WTC11 (cell line): ENCODE measurements at regions not wholly inside any gene's neighbourhood (a gene's known extent, or its start where the extent isn't known, plus 50 kb on each side); places are given as distances from the start of the nearest gene placed in this dataset.

ENCODE experiments used
- ATAC-seq: fragments of 200-7000 bp; cut with Tn5 transposase; 2 replicates; pipeline ENCODE4 v1.10.0; 2021; ENCODE audit warnings: mild to moderate bottlenecking, moderate library complexity
- CTCF ChIA-PET: fragments of 300-600 bp; sonication (Branson Sonifier 250); formaldehyde crosslinking; loops from one replicate; lab custom pipeline; 2021; ENCODE audit warnings: antibody characterized with exemption; lab: Charles Lee
- POLR2A ChIA-PET: fragments of 350-600 bp; sonication (Branson Sonifier 250); formaldehyde crosslinking; loops from one replicate; lab custom pipeline; 2021; ENCODE audit warnings: antibody characterized with exemption; lab: Charles Lee
- DNase-seq: peaks from one replicate; pipeline ENCODE4 v3.0.0; 2021; ENCODE audit warnings: low spot score
- H3K27ac Mint-ChIP-seq: 2 replicates; pipeline ENCODE4 v1.8.0; 2021; ENCODE audit warnings: mixed read lengths
- H3K27me3 Mint-ChIP-seq: 2 replicates; pipeline ENCODE4 v1.8.0; 2021; ENCODE audit warnings: low read depth, mild to moderate bottlenecking, moderate library complexity, mixed read lengths
- H3K36me3 Mint-ChIP-seq: 2 replicates; pipeline ENCODE4 v1.8.0; 2021; ENCODE audit warnings: mixed read lengths
- H3K4me1 Mint-ChIP-seq: 2 replicates; pipeline ENCODE4 v1.8.0; 2022; ENCODE audit warnings: mixed read lengths
- H3K4me3 Mint-ChIP-seq: 2 replicates; pipeline ENCODE4 v1.8.0; 2021; ENCODE audit warnings: mild to moderate bottlenecking, moderate library complexity, mixed read lengths
- H3K9me3 Mint-ChIP-seq: 2 replicates; pipeline ENCODE4 v1.8.0; 2021; ENCODE audit warnings: mixed read lengths
- ETV6 ChIP-seq: sonication (generic); formaldehyde crosslinking; IDR thresholded peaks from 2 replicates; pipeline ENCODE4 v1.8.1; 2022; ENCODE audit warnings: mild to moderate bottlenecking, missing genetic modification reagents
- FOXP1 ChIP-seq: sonication (generic); formaldehyde crosslinking; IDR thresholded peaks from 2 replicates; pipeline ENCODE4 v1.8.0; 2022; ENCODE audit warnings: missing genetic modification reagents, mild to moderate bottlenecking, moderate library complexity, borderline replicate concordance
- GABPB1 ChIP-seq: sonication (generic); formaldehyde crosslinking; IDR thresholded peaks from 2 replicates; pipeline ENCODE4 v1.8.1; 2023; ENCODE audit warnings: mild to moderate bottlenecking, missing genetic modification reagents
- KAT7 ChIP-seq: sonication (generic); formaldehyde crosslinking; IDR thresholded peaks from 2 replicates; pipeline ENCODE4 v1.8.1; 2023; ENCODE audit warnings: missing genetic modification reagents, mild to moderate bottlenecking, borderline replicate concordance
- NR2C2 ChIP-seq: sonication (generic); formaldehyde crosslinking; IDR thresholded peaks from 2 replicates; pipeline ENCODE4 v1.8.0; 2022; ENCODE audit warnings: mild to moderate bottlenecking, missing genetic modification reagents
- TCF7 ChIP-seq: sonication (generic); formaldehyde crosslinking; IDR thresholded peaks from 2 replicates; pipeline ENCODE4 v1.8.0; 2022; ENCODE audit warnings: mild to moderate bottlenecking, low read depth, missing genetic modification reagents, moderate library complexity
- ZNF219 ChIP-seq: sonication (generic); formaldehyde crosslinking; IDR thresholded peaks from 2 replicates; pipeline ENCODE4 v1.8.0; 2023; ENCODE audit warnings: missing genetic modification reagents, mild to moderate bottlenecking, borderline replicate concordance
- ZNF263 ChIP-seq: sonication (generic); formaldehyde crosslinking; IDR thresholded peaks from 2 replicates; pipeline ENCODE4 v1.8.1; 2022; ENCODE audit warnings: low read depth, mild to moderate bottlenecking, moderate library complexity, missing genetic modification reagents
- ZNF396 ChIP-seq: fragments of 250-450 bp; sonication (Bioruptor Pico); IDR thresholded peaks from 2 replicates; pipeline ENCODE4 v1.8.0; 2021; ENCODE audit warnings: mild to moderate bottlenecking, moderate library complexity, borderline replicate concordance
- TF ChIP-seq, protein P1 (sequence below): sonication (generic); formaldehyde crosslinking; IDR thresholded peaks from 2 replicates; pipeline ENCODE4 v1.8.1; 2023; ENCODE audit warnings: mild to moderate bottlenecking, missing genetic modification reagents
- TF ChIP-seq, protein P2 (sequence below): sonication (generic); formaldehyde crosslinking; IDR thresholded peaks from 2 replicates; pipeline ENCODE4 v1.8.0; 2022; ENCODE audit warnings: mild to moderate bottlenecking, missing genetic modification reagents
- TF ChIP-seq, protein P3 (sequence below): sonication (generic); formaldehyde crosslinking; IDR thresholded peaks from 2 replicates; pipeline ENCODE4 v1.8.0; 2022; ENCODE audit warnings: mild to moderate bottlenecking, missing genetic modification reagents
- TF ChIP-seq, protein P4 (sequence below): sonication (generic); formaldehyde crosslinking; IDR thresholded peaks from 2 replicates; pipeline ENCODE4 v1.8.1; 2023; ENCODE audit warnings: mild to moderate bottlenecking, missing genetic modification reagents, borderline replicate concordance
- TF ChIP-seq, protein P5 (sequence below): sonication (generic); formaldehyde crosslinking; IDR thresholded peaks from 2 replicates; pipeline ENCODE4 v1.8.1; 2023; ENCODE audit warnings: mild to moderate bottlenecking, missing genetic modification reagents, moderate library complexity
- TF ChIP-seq, protein P6 (sequence below): fragments of 250-450 bp; sonication (Bioruptor Pico); IDR thresholded peaks from 2 replicates; pipeline ENCODE4 v1.9.0; 2021; ENCODE audit warnings: mild to moderate bottlenecking, borderline replicate concordance
- TF ChIP-seq, protein P7 (sequence below): fragments of 250-450 bp; sonication (Bioruptor Pico); IDR thresholded peaks from 2 replicates; pipeline ENCODE4 v1.9.0; 2021; ENCODE audit warnings: mild to moderate bottlenecking
- TF ChIP-seq, protein P8 (sequence below): fragments of 250-450 bp; sonication (Bioruptor Pico); IDR thresholded peaks from 2 replicates; pipeline ENCODE4 v1.9.0; 2021; ENCODE audit warnings: moderate library complexity, mild to moderate bottlenecking, inconsistent platforms, borderline replicate concordance
- TF ChIP-seq, protein P9 (sequence below): sonication (generic); formaldehyde crosslinking; IDR thresholded peaks from 2 replicates; pipeline ENCODE4 v1.8.1; 2023; ENCODE audit warnings: mild to moderate bottlenecking, moderate library complexity, missing genetic modification reagents

DNA sequence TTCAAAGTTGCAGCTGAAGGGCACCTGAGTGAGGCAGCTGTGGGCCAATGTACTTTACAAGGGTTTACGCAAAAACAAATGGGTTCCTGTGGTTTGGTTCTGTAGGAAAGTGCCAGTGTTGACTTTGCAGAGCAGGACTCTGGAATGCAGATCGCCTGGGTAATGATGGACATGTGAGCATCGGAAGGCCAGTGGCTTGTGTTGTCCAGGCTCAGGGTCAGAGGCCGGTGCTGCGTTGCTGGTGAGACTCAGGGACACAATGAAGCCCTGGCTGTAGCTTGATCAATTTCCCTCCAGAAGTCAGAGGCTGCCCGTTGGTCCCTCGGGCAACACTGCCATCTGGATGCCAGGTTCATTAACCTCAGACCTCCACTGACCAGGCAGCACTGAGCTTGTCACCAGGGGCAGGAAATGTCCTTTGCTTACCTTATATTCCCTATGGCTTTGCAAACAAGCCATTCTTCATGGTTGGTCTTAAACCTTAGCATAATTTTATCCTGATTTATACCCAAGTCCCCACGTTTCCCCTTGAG lies 753.4 kb downstream of the QKI start:
- ATAC-seq (no peak), DNase-seq (no peak)
- CTCF ChIA-PET: no interaction called here
- TF ChIP-seq, protein P1, sequence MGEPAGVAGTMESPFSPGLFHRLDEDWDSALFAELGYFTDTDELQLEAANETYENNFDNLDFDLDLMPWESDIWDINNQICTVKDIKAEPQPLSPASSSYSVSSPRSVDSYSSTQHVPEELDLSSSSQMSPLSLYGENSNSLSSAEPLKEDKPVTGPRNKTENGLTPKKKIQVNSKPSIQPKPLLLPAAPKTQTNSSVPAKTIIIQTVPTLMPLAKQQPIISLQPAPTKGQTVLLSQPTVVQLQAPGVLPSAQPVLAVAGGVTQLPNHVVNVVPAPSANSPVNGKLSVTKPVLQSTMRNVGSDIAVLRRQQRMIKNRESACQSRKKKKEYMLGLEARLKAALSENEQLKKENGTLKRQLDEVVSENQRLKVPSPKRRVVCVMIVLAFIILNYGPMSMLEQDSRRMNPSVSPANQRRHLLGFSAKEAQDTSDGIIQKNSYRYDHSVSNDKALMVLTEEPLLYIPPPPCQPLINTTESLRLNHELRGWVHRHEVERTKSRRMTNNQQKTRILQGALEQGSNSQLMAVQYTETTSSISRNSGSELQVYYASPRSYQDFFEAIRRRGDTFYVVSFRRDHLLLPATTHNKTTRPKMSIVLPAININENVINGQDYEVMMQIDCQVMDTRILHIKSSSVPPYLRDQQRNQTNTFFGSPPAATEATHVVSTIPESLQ (CRISPR knock-in tag): no peak
- no peak for TF ChIP-seq FOXP1 (CRISPR knock-in tag)
- no peak for TF ChIP-seq KAT7
- no peak for TF ChIP-seq NR2C2
- TF ChIP-seq, protein P2, sequence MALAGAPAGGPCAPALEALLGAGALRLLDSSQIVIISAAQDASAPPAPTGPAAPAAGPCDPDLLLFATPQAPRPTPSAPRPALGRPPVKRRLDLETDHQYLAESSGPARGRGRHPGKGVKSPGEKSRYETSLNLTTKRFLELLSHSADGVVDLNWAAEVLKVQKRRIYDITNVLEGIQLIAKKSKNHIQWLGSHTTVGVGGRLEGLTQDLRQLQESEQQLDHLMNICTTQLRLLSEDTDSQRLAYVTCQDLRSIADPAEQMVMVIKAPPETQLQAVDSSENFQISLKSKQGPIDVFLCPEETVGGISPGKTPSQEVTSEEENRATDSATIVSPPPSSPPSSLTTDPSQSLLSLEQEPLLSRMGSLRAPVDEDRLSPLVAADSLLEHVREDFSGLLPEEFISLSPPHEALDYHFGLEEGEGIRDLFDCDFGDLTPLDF (CRISPR knock-in tag): no peak
- TF ChIP-seq ZNF219 (CRISPR knock-in tag): no peak
- TF ChIP-seq, protein P3, sequence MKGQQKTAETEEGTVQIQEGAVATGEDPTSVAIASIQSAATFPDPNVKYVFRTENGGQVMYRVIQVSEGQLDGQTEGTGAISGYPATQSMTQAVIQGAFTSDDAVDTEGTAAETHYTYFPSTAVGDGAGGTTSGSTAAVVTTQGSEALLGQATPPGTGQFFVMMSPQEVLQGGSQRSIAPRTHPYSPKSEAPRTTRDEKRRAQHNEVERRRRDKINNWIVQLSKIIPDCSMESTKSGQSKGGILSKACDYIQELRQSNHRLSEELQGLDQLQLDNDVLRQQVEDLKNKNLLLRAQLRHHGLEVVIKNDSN (CRISPR knock-in tag): no peak
- no peak for TF ChIP-seq GABPB1 (CRISPR knock-in tag)
- TF ChIP-seq, protein P4, sequence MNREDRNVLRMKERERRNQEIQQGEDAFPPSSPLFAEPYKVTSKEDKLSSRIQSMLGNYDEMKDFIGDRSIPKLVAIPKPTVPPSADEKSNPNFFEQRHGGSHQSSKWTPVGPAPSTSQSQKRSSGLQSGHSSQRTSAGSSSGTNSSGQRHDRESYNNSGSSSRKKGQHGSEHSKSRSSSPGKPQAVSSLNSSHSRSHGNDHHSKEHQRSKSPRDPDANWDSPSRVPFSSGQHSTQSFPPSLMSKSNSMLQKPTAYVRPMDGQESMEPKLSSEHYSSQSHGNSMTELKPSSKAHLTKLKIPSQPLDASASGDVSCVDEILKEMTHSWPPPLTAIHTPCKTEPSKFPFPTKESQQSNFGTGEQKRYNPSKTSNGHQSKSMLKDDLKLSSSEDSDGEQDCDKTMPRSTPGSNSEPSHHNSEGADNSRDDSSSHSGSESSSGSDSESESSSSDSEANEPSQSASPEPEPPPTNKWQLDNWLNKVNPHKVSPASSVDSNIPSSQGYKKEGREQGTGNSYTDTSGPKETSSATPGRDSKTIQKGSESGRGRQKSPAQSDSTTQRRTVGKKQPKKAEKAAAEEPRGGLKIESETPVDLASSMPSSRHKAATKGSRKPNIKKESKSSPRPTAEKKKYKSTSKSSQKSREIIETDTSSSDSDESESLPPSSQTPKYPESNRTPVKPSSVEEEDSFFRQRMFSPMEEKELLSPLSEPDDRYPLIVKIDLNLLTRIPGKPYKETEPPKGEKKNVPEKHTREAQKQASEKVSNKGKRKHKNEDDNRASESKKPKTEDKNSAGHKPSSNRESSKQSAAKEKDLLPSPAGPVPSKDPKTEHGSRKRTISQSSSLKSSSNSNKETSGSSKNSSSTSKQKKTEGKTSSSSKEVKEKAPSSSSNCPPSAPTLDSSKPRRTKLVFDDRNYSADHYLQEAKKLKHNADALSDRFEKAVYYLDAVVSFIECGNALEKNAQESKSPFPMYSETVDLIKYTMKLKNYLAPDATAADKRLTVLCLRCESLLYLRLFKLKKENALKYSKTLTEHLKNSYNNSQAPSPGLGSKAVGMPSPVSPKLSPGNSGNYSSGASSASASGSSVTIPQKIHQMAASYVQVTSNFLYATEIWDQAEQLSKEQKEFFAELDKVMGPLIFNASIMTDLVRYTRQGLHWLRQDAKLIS (CRISPR knock-in tag): no peak
- TF ChIP-seq, protein P5, sequence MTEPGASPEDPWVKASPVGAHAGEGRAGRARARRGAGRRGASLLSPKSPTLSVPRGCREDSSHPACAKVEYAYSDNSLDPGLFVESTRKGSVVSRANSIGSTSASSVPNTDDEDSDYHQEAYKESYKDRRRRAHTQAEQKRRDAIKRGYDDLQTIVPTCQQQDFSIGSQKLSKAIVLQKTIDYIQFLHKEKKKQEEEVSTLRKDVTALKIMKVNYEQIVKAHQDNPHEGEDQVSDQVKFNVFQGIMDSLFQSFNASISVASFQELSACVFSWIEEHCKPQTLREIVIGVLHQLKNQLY: no peak
- TF ChIP-seq ZNF263 (CRISPR knock-in tag): no peak
- no peak for TF ChIP-seq TCF7 (CRISPR knock-in tag)
- TF ChIP-seq, protein P6, sequence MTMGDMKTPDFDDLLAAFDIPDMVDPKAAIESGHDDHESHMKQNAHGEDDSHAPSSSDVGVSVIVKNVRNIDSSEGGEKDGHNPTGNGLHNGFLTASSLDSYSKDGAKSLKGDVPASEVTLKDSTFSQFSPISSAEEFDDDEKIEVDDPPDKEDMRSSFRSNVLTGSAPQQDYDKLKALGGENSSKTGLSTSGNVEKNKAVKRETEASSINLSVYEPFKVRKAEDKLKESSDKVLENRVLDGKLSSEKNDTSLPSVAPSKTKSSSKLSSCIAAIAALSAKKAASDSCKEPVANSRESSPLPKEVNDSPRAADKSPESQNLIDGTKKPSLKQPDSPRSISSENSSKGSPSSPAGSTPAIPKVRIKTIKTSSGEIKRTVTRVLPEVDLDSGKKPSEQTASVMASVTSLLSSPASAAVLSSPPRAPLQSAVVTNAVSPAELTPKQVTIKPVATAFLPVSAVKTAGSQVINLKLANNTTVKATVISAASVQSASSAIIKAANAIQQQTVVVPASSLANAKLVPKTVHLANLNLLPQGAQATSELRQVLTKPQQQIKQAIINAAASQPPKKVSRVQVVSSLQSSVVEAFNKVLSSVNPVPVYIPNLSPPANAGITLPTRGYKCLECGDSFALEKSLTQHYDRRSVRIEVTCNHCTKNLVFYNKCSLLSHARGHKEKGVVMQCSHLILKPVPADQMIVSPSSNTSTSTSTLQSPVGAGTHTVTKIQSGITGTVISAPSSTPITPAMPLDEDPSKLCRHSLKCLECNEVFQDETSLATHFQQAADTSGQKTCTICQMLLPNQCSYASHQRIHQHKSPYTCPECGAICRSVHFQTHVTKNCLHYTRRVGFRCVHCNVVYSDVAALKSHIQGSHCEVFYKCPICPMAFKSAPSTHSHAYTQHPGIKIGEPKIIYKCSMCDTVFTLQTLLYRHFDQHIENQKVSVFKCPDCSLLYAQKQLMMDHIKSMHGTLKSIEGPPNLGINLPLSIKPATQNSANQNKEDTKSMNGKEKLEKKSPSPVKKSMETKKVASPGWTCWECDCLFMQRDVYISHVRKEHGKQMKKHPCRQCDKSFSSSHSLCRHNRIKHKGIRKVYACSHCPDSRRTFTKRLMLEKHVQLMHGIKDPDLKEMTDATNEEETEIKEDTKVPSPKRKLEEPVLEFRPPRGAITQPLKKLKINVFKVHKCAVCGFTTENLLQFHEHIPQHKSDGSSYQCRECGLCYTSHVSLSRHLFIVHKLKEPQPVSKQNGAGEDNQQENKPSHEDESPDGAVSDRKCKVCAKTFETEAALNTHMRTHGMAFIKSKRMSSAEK: no peak
- TF ChIP-seq, protein P7, sequence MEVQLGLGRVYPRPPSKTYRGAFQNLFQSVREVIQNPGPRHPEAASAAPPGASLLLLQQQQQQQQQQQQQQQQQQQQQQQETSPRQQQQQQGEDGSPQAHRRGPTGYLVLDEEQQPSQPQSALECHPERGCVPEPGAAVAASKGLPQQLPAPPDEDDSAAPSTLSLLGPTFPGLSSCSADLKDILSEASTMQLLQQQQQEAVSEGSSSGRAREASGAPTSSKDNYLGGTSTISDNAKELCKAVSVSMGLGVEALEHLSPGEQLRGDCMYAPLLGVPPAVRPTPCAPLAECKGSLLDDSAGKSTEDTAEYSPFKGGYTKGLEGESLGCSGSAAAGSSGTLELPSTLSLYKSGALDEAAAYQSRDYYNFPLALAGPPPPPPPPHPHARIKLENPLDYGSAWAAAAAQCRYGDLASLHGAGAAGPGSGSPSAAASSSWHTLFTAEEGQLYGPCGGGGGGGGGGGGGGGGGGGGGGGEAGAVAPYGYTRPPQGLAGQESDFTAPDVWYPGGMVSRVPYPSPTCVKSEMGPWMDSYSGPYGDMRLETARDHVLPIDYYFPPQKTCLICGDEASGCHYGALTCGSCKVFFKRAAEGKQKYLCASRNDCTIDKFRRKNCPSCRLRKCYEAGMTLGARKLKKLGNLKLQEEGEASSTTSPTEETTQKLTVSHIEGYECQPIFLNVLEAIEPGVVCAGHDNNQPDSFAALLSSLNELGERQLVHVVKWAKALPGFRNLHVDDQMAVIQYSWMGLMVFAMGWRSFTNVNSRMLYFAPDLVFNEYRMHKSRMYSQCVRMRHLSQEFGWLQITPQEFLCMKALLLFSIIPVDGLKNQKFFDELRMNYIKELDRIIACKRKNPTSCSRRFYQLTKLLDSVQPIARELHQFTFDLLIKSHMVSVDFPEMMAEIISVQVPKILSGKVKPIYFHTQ (CRISPR knock-in tag): no peak
- TF ChIP-seq ETV6 (CRISPR knock-in tag): no peak
- TF ChIP-seq, protein P8, sequence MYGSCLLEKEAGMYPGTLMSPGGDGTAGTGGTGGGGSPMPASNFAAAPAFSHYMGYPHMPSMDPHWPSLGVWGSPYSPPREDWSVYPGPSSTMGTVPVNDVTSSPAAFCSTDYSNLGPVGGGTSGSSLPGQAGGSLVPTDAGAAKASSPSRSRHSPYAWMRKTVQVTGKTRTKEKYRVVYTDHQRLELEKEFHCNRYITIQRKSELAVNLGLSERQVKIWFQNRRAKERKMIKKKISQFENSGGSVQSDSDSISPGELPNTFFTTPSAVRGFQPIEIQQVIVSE (CRISPR knock-in tag): no peak
- no peak for TF ChIP-seq ZNF396 (CRISPR knock-in tag)
- TF ChIP-seq, protein P9, sequence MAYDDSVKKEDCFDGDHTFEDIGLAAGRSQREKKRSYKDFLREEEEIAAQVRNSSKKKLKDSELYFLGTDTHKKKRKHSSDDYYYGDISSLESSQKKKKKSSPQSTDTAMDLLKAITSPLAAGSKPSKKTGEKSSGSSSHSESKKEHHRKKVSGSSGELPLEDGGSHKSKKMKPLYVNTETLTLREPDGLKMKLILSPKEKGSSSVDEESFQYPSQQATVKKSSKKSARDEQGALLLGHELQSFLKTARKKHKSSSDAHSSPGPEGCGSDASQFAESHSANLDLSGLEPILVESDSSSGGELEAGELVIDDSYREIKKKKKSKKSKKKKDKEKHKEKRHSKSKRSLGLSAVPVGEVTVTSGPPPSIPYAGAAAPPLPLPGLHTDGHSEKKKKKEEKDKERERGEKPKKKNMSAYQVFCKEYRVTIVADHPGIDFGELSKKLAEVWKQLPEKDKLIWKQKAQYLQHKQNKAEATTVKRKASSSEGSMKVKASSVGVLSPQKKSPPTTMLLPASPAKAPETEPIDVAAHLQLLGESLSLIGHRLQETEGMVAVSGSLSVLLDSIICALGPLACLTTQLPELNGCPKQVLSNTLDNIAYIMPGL (CRISPR knock-in tag): no peak
- POLR2A ChIA-PET: no interaction called here
- 0 out of 2 replicates have a peak, but pooled peaks cover 3% of the 10 kb centered on the region for H3K27me3 Mint-ChIP-seq
- peaks cover 16% of the 10 kb centered on the region for H3K9me3 Mint-ChIP-seq
- H3K4me1 Mint-ChIP-seq: peaks cover 29% of the 10 kb centered on the region
- no peak overlapping the region for H3K27ac Mint-ChIP-seq
- no peak overlapping the region for H3K4me3 Mint-ChIP-seq
- H3K36me3 Mint-ChIP-seq: peaks cover 10% of the 10 kb centered on the region
